GM23338 (cell line): ENCODE measurements at regions not wholly inside any gene's neighbourhood (a gene's known extent, or its start where the extent isn't known, plus 50 kb on each side); places are given as distances from the start of the nearest gene placed in this dataset.

ENCODE experiments used
- ATAC-seq: fragments of 200-7000 bp; cut with Tn5 transposase; 3 replicates; pipeline ENCODE4 v1.9.1; 2020
- DNase-seq: peaks from one replicate; pipeline ENCODE4 v3.0.0-alpha.2; 2015; ENCODE audit warnings: low spot score
- H2AFZ ChIP-seq: fragments of 200-600 bp; sonication (generic); 2 replicates; pipeline ENCODE4 v1.8.0; 2016; ENCODE audit warnings: antibody characterized with exemption, mild to moderate bottlenecking, moderate library complexity
- H3F3A ChIP-seq: fragments of 200-600 bp; sonication (generic); replicated peaks from 2 replicates; pipeline ENCODE4 v1.8.0; 2017; ENCODE audit warnings: antibody characterized with exemption, mixed run types, low read depth
- H3K27ac ChIP-seq: fragments of 200-600 bp; sonication (generic); 2 replicates; pipeline ENCODE4 v1.6.1; 2016; ENCODE audit warnings: low read depth
- H3K27me3 ChIP-seq: fragments of 200-600 bp; sonication (generic); 2 replicates; pipeline ENCODE4 v1.8.0; 2016; ENCODE audit warnings: mild to moderate bottlenecking, mixed run types, moderate library complexity; ENCODE audit not compliant: insufficient read depth
- H3K36me3 ChIP-seq: fragments of 200-600 bp; sonication (generic); 2 replicates; pipeline ENCODE4 v1.8.0; 2016; ENCODE audit warnings: mild to moderate bottlenecking; ENCODE audit not compliant: insufficient read depth
- H3K4me1 ChIP-seq: fragments of 200-600 bp; sonication (generic); 2 replicates; pipeline ENCODE4 v1.8.0; 2016; ENCODE audit warnings: mild to moderate bottlenecking, moderate library complexity; ENCODE audit not compliant: insufficient read depth
- H3K4me2 ChIP-seq: fragments of 200-600 bp; sonication (generic); 2 replicates; pipeline ENCODE4 v1.7.1; 2017; ENCODE audit warnings: mixed run types
- H3K4me3 ChIP-seq: fragments of 200-600 bp; sonication (generic); 2 replicates; pipeline ENCODE4 v1.6.1; 2016; ENCODE audit warnings: mixed run types
- H3K79me2 ChIP-seq: fragments of 200-600 bp; sonication (generic); replicated peaks from 2 replicates; pipeline ENCODE4 v1.8.0; 2017; ENCODE audit warnings: mild to moderate bottlenecking; ENCODE audit not compliant: insufficient read depth
- H3K9me2 ChIP-seq: fragments of 200-600 bp; sonication (generic); 2 replicates; pipeline ENCODE4 v1.8.0; 2017; ENCODE audit not compliant: insufficient read depth
- H4K20me1 ChIP-seq: fragments of 200-600 bp; sonication (generic); replicated peaks from 2 replicates; pipeline ENCODE4 v1.8.0; 2017; ENCODE audit warnings: mild to moderate bottlenecking; ENCODE audit not compliant: insufficient read depth
- H3K27ac Mint-ChIP-seq: 2 replicates; pipeline ENCODE4 v1.8.0; 2020; ENCODE audit warnings: inconsistent platforms, mild to moderate bottlenecking, moderate library complexity, mixed read lengths
- H3K27me3 Mint-ChIP-seq: 3 replicates; pipeline ENCODE4 v1.8.0; 2022; ENCODE audit warnings: low read depth, mild to moderate bottlenecking, moderate library complexity, mixed read lengths, inconsistent platforms; ENCODE audit not compliant: insufficient read depth, poor library complexity
- H3K36me3 Mint-ChIP-seq: 3 replicates; pipeline ENCODE4 v1.8.0; 2021; ENCODE audit warnings: low read depth, mild to moderate bottlenecking, inconsistent platforms, moderate library complexity, mixed read lengths
- H3K4me1 Mint-ChIP-seq: 3 replicates; pipeline ENCODE4 v1.8.0; 2020; ENCODE audit warnings: mild to moderate bottlenecking, inconsistent platforms, mixed read lengths
- H3K4me3 Mint-ChIP-seq: 3 replicates; pipeline ENCODE4 v1.8.0; 2021; ENCODE audit warnings: moderate library complexity, mild to moderate bottlenecking, inconsistent platforms, mixed read lengths
- H3K9me3 Mint-ChIP-seq: 3 replicates; pipeline ENCODE4 v1.8.0; 2020; ENCODE audit warnings: moderate library complexity, mild to moderate bottlenecking, inconsistent platforms, mixed read lengths
- CREB1 ChIP-seq: fragments of 250-450 bp; sonication (Bioruptor Pico); IDR thresholded peaks from 2 replicates; pipeline ENCODE4 v1.5.0; 2020; ENCODE audit warnings: low read depth, mild to moderate bottlenecking, moderate library complexity
- EZH2 ChIP-seq: fragments of 200-600 bp; sonication (generic); IDR thresholded peaks from one replicate; pipeline ENCODE4 v1.8.0; 2017; ENCODE audit warnings: antibody characterized with exemption, mild to moderate bottlenecking, low read depth; ENCODE audit not compliant: unreplicated experiment
- EZH2phosphoT487 ChIP-seq: fragments of 200-600 bp; sonication (generic); IDR thresholded peaks from one replicate; pipeline ENCODE4 v1.8.1; 2018; ENCODE audit warnings: antibody characterized with exemption; ENCODE audit not compliant: unreplicated experiment
- JUNB ChIP-seq: IDR thresholded peaks from one replicate; pipeline ENCODE4 v1.6.1; 2016; ENCODE audit warnings: antibody characterized with exemption; ENCODE audit not compliant: unreplicated experiment
- NANOG ChIP-seq: IDR thresholded peaks from 2 replicates; pipeline ENCODE4 v1.6.1; 2016; ENCODE audit warnings: antibody characterized with exemption, borderline replicate concordance
- POLR2AphosphoS5 ChIP-seq: IDR thresholded peaks from 2 replicates; pipeline ENCODE4 v1.6.1; 2016; ENCODE audit warnings: antibody characterized with exemption, low read depth
- STAT1 ChIP-seq: IDR thresholded peaks from one replicate; pipeline ENCODE4 v1.6.1; 2016; ENCODE audit warnings: antibody characterized with exemption; ENCODE audit not compliant: unreplicated experiment
- ZNF114 ChIP-seq: fragments of 250-450 bp; sonication (Bioruptor Pico); IDR thresholded peaks from 2 replicates; pipeline ENCODE4 v1.5.0; 2020; ENCODE audit warnings: mild to moderate bottlenecking, moderate library complexity
- ZNF331 ChIP-seq: fragments of 250-450 bp; sonication (Bioruptor Pico); IDR thresholded peaks from 2 replicates; pipeline ENCODE4 v1.5.0; 2020; ENCODE audit warnings: low read depth, mild to moderate bottlenecking, moderate library complexity
- TF ChIP-seq, protein P1 (sequence below), 2 experiments: fragments of 200-600 bp in 1 of 2; sonication (generic) in 1 of 2; conservative IDR thresholded peaks; 2 replicates each; pipeline versions ENCODE4 v1.5.1 to v1.6.1; 2016 to 2017; ENCODE audit warnings: antibody characterized with exemption in 2 of 2, low read depth in 2 of 2, mild to moderate bottlenecking in 2 of 2, moderate library complexity in 1 of 2
- TF ChIP-seq, protein P2 (sequence below): IDR thresholded peaks from 2 replicates; pipeline ENCODE4 v1.6.1; 2016; ENCODE audit warnings: antibody characterized with exemption
- TF ChIP-seq, protein P3 (sequence below): IDR thresholded peaks from one replicate; pipeline ENCODE4 v1.6.1; 2018; ENCODE audit warnings: antibody characterized with exemption; ENCODE audit not compliant: unreplicated experiment
- TF ChIP-seq, protein P4 (sequence below): fragments of 250-450 bp; sonication (Bioruptor Pico); IDR thresholded peaks from 2 replicates; pipeline ENCODE4 v1.5.0; 2020; ENCODE audit warnings: mild to moderate bottlenecking, moderate library complexity

DNA sequence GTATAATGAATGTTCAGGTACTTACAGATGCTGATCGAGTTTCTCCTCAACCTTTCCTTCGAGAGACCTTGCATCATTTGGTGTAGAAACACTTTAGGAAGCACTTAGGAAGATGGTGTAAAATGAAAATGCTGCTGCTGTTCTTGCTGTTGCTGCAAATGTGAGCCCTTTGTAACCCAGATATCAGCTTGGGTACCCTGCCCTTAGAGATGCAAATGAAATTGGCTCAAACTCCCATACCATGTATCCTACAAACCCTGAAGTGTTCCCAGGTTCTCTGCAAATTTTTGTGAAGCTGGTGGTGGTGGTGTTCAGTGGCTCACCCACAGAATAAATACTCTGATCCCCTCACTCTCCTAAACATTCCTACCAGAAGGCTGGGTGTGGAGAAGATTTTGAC is 130.8 kb downstream of the SLC25A47 start:
- DNase-seq: peak; percentile 26
- no peaks in the 10 kb centered on the region; the same call in 1 of the 2 replicates for H3K36me3 ChIP-seq
- peak overlapping the region; percentile 46; the same call in 1 of the 2 replicates for H3K27ac Mint-ChIP-seq
- H3K9me3 Mint-ChIP-seq: no peaks in the 10 kb centered on the region
- no peaks in the 10 kb centered on the region for H3K9me2 ChIP-seq
- H4K20me1 ChIP-seq: no peaks in the 10 kb centered on the region
- no peak for TF ChIP-seq ZNF114
- no peak for TF ChIP-seq NANOG
- TF ChIP-seq CREB1 (CRISPR knock-in tag): no peak
- TF ChIP-seq JUNB: no peak
- TF ChIP-seq EZH2phosphoT487: no peak
- no peak for TF ChIP-seq ZNF331 (CRISPR knock-in tag)
- no peak for TF ChIP-seq EZH2
- TF ChIP-seq, protein P1, sequence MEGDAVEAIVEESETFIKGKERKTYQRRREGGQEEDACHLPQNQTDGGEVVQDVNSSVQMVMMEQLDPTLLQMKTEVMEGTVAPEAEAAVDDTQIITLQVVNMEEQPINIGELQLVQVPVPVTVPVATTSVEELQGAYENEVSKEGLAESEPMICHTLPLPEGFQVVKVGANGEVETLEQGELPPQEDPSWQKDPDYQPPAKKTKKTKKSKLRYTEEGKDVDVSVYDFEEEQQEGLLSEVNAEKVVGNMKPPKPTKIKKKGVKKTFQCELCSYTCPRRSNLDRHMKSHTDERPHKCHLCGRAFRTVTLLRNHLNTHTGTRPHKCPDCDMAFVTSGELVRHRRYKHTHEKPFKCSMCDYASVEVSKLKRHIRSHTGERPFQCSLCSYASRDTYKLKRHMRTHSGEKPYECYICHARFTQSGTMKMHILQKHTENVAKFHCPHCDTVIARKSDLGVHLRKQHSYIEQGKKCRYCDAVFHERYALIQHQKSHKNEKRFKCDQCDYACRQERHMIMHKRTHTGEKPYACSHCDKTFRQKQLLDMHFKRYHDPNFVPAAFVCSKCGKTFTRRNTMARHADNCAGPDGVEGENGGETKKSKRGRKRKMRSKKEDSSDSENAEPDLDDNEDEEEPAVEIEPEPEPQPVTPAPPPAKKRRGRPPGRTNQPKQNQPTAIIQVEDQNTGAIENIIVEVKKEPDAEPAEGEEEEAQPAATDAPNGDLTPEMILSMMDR (conservative IDR thresholded peaks at IDR 0.05; ENCODE audit: low read depth in 2 of 2): no peak
- TF ChIP-seq POLR2AphosphoS5: no peak
- TF ChIP-seq, protein P2, sequence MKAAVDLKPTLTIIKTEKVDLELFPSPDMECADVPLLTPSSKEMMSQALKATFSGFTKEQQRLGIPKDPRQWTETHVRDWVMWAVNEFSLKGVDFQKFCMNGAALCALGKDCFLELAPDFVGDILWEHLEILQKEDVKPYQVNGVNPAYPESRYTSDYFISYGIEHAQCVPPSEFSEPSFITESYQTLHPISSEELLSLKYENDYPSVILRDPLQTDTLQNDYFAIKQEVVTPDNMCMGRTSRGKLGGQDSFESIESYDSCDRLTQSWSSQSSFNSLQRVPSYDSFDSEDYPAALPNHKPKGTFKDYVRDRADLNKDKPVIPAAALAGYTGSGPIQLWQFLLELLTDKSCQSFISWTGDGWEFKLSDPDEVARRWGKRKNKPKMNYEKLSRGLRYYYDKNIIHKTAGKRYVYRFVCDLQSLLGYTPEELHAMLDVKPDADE: no peak
- no peak for TF ChIP-seq STAT1
- TF ChIP-seq, protein P3, sequence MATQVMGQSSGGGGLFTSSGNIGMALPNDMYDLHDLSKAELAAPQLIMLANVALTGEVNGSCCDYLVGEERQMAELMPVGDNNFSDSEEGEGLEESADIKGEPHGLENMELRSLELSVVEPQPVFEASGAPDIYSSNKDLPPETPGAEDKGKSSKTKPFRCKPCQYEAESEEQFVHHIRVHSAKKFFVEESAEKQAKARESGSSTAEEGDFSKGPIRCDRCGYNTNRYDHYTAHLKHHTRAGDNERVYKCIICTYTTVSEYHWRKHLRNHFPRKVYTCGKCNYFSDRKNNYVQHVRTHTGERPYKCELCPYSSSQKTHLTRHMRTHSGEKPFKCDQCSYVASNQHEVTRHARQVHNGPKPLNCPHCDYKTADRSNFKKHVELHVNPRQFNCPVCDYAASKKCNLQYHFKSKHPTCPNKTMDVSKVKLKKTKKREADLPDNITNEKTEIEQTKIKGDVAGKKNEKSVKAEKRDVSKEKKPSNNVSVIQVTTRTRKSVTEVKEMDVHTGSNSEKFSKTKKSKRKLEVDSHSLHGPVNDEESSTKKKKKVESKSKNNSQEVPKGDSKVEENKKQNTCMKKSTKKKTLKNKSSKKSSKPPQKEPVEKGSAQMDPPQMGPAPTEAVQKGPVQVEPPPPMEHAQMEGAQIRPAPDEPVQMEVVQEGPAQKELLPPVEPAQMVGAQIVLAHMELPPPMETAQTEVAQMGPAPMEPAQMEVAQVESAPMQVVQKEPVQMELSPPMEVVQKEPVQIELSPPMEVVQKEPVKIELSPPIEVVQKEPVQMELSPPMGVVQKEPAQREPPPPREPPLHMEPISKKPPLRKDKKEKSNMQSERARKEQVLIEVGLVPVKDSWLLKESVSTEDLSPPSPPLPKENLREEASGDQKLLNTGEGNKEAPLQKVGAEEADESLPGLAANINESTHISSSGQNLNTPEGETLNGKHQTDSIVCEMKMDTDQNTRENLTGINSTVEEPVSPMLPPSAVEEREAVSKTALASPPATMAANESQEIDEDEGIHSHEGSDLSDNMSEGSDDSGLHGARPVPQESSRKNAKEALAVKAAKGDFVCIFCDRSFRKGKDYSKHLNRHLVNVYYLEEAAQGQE: no peak
- TF ChIP-seq, protein P4, sequence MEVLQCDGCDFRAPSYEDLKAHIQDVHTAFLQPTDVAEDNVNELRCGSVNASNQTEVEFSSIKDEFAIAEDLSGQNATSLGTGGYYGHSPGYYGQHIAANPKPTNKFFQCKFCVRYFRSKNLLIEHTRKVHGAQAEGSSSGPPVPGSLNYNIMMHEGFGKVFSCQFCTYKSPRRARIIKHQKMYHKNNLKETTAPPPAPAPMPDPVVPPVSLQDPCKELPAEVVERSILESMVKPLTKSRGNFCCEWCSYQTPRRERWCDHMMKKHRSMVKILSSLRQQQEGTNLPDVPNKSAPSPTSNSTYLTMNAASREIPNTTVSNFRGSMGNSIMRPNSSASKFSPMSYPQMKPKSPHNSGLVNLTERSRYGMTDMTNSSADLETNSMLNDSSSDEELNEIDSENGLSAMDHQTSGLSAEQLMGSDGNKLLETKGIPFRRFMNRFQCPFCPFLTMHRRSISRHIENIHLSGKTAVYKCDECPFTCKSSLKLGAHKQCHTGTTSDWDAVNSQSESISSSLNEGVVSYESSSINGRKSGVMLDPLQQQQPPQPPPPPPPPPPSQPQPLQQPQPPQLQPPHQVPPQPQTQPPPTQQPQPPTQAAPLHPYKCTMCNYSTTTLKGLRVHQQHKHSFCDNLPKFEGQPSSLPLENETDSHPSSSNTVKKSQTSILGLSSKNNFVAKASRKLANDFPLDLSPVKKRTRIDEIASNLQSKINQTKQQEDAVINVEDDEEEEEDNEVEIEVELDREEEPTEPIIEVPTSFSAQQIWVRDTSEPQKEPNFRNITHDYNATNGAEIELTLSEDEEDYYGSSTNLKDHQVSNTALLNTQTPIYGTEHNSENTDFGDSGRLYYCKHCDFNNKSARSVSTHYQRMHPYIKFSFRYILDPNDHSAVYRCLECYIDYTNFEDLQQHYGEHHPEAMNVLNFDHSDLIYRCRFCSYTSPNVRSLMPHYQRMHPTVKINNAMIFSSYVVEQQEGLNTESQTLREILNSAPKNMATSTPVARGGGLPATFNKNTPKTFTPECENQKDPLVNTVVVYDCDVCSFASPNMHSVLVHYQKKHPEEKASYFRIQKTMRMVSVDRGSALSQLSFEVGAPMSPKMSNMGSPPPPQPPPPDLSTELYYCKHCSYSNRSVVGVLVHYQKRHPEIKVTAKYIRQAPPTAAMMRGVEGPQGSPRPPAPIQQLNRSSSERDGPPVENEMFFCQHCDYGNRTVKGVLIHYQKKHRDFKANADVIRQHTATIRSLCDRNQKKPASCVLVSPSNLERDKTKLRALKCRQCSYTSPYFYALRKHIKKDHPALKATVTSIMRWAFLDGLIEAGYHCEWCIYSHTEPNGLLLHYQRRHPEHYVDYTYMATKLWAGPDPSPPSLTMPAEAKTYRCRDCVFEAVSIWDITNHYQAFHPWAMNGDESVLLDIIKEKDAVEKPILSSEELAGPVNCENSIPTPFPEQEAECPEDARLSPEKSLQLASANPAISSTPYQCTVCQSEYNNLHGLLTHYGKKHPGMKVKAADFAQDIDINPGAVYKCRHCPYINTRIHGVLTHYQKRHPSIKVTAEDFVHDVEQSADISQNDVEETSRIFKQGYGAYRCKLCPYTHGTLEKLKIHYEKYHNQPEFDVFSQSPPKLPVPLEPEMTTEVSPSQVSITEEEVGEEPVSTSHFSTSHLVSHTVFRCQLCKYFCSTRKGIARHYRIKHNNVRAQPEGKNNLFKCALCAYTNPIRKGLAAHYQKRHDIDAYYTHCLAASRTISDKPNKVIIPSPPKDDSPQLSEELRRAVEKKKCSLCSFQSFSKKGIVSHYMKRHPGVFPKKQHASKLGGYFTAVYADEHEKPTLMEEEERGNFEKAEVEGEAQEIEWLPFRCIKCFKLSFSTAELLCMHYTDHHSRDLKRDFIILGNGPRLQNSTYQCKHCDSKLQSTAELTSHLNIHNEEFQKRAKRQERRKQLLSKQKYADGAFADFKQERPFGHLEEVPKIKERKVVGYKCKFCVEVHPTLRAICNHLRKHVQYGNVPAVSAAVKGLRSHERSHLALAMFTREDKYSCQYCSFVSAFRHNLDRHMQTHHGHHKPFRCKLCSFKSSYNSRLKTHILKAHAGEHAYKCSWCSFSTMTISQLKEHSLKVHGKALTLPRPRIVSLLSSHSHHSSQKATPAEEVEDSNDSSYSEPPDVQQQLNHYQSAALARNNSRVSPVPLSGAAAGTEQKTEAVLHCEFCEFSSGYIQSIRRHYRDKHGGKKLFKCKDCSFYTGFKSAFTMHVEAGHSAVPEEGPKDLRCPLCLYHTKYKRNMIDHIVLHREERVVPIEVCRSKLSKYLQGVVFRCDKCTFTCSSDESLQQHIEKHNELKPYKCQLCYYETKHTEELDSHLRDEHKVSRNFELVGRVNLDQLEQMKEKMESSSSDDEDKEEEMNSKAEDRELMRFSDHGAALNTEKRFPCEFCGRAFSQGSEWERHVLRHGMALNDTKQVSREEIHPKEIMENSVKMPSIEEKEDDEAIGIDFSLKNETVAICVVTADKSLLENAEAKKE (CRISPR knock-in tag): no peak
- H3K27ac ChIP-seq: peak overlapping the region; percentile 60
- H3F3A ChIP-seq: no peaks in the 10 kb centered on the region; the same call in 1 of the 2 replicates
- peak overlapping the region; percentile 21 for H3K4me3 ChIP-seq
- peak; percentile 55 for ATAC-seq
- no peak overlapping the region for H2AFZ ChIP-seq
- peaks cover 20% of the 10 kb centered on the region for H3K4me1 ChIP-seq
- peak overlapping the region; percentile 31; the same call in 2 of the 3 replicates for H3K4me3 Mint-ChIP-seq
- peaks cover 25% of the 10 kb centered on the region for H3K4me1 Mint-ChIP-seq
- peak overlapping the region; percentile 70 for H3K4me2 ChIP-seq
- H3K27me3 Mint-ChIP-seq: peaks cover 3% of the 10 kb centered on the region
- peaks cover 4% of the 10 kb centered on the region; the same call in 1 of the 2 replicates for H3K79me2 ChIP-seq
- no peaks in the 10 kb centered on the region for H3K36me3 Mint-ChIP-seq
- H3K27me3 ChIP-seq: no peaks in the 10 kb centered on the region
